PC-3 (cell line): ENCODE measurements at regions not wholly inside any gene's neighbourhood (a gene's known extent, or its start where the extent isn't known, plus 50 kb on each side); places are given as distances from the start of the nearest gene placed in this dataset.

Experiments used
- EZH2 ChIP-seq: fragments of 300-600 bp; sonication (generic); IDR thresholded peaks from one replicate; pipeline ENCODE4 v1.6.1; 2017; ENCODE audit warnings: antibody characterized with exemption, mild to moderate bottlenecking, low read length; ENCODE audit not compliant: unreplicated experiment
- EZH2phosphoT487 ChIP-seq: fragments of 300-600 bp; sonication (generic); IDR thresholded peaks from 2 replicates; pipeline ENCODE4 v1.6.1; 2018; ENCODE audit warnings: mild to moderate bottlenecking, antibody characterized with exemption, low read length, borderline replicate concordance
- TF ChIP-seq, protein P1 (sequence below): fragments of 300-600 bp; sonication (generic); conservative IDR thresholded peaks from 2 replicates; pipeline ENCODE4 v1.5.1; 2017; ENCODE audit warnings: antibody characterized with exemption, low read depth, mild to moderate bottlenecking, low read length

DNA sequence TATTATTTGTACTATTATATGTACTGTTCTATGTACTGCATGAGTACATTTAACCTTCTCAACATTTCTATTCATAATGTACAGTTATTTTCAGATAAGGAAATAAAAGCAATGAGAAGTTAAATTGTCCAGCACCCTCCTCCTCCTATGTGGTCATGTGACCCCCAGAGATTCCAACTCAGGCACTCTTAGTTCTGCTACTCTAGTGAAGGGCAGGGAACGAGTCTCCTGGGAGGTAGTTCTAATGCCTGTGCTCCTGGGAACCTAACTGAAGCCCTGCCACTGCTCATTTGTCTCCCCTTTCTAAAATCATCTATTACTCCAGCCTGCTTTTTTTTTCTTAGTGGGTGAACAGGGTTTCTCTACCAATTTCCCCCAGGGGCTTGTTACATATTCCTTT lies 105.9 kb upstream of the GPRIN3 start:
- TF ChIP-seq, protein P1, sequence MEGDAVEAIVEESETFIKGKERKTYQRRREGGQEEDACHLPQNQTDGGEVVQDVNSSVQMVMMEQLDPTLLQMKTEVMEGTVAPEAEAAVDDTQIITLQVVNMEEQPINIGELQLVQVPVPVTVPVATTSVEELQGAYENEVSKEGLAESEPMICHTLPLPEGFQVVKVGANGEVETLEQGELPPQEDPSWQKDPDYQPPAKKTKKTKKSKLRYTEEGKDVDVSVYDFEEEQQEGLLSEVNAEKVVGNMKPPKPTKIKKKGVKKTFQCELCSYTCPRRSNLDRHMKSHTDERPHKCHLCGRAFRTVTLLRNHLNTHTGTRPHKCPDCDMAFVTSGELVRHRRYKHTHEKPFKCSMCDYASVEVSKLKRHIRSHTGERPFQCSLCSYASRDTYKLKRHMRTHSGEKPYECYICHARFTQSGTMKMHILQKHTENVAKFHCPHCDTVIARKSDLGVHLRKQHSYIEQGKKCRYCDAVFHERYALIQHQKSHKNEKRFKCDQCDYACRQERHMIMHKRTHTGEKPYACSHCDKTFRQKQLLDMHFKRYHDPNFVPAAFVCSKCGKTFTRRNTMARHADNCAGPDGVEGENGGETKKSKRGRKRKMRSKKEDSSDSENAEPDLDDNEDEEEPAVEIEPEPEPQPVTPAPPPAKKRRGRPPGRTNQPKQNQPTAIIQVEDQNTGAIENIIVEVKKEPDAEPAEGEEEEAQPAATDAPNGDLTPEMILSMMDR, result no peak
- TF ChIP-seq EZH2 (no peak), EZH2phosphoT487 (no peak)
